ENCODE measurements at regions not wholly inside any gene's neighbourhood (a gene's known extent, or its start where the extent isn't known, plus 50 kb on each side); places are given as distances from the start of the nearest gene placed in this dataset.

DNA sequence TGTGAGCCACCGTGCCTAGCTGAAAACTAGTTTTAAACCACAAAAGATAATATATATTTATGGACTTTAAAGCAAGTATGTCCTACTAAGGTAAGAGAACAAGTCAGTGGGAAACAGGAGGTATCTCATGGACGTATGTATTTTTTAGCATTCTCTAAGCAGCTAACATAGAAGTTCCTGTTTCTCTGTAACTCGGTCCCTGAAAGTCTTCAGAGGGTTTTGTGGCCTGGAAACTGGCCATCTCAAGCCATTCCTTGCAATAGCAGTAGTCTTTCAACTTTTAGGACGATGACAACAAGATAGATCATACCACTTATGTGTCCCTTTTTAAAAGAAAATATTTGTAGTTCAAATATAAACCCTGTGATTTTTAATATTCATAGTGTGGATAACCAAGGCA lies 95.6 kb upstream of the RALGAPA2 start:
- Histone ChIP-seq H3K4me1 (peaks cover under 1% of the 10 kb centered on the region), H3K9me3 (replicated peaks) (no peaks in the 10 kb centered on the region), H3K4me3 (no peak overlapping the region), H3K27ac (replicated peaks) (no peak overlapping the region), H3K36me3 (no peaks in the 10 kb centered on the region), H3K27me3 (ENCODE audit: low read depth) (no peaks in the 10 kb centered on the region)
- TF ChIP-seq, protein P1, sequence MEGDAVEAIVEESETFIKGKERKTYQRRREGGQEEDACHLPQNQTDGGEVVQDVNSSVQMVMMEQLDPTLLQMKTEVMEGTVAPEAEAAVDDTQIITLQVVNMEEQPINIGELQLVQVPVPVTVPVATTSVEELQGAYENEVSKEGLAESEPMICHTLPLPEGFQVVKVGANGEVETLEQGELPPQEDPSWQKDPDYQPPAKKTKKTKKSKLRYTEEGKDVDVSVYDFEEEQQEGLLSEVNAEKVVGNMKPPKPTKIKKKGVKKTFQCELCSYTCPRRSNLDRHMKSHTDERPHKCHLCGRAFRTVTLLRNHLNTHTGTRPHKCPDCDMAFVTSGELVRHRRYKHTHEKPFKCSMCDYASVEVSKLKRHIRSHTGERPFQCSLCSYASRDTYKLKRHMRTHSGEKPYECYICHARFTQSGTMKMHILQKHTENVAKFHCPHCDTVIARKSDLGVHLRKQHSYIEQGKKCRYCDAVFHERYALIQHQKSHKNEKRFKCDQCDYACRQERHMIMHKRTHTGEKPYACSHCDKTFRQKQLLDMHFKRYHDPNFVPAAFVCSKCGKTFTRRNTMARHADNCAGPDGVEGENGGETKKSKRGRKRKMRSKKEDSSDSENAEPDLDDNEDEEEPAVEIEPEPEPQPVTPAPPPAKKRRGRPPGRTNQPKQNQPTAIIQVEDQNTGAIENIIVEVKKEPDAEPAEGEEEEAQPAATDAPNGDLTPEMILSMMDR (IDR thresholded peaks at IDR 0.05; ENCODE audit: borderline replicate concordance) = no peak
- no peak for DNase-seq
- intact Hi-C loops (cut with micrococcal nuclease) = no loop called here

GRCh38 chr20:20806121-20807095 lies 94.0 kb upstream of the RALGAPA2 start:
- Histone ChIP-seq H3K36me3 (no peaks in the 10 kb centered on the region), H3K27ac (replicated peaks) (no peak overlapping the region), H3K4me3 (no peak overlapping the region), H3K9me3 (replicated peaks) (no peaks in the 10 kb centered on the region), H3K27me3 (ENCODE audit: low read depth) (no peaks in the 10 kb centered on the region), H3K4me1 (peaks cover 5% of the 10 kb centered on the region)
- intact Hi-C loops (cut with micrococcal nuclease) = no loop called here
- no peak for DNase-seq
- TF ChIP-seq, protein P1 (IDR thresholded peaks at IDR 0.05; ENCODE audit: borderline replicate concordance) = no peak

- TF ChIP-seq, protein P1 (IDR thresholded peaks at IDR 0.05; ENCODE audit: borderline replicate concordance) = no peak
- Histone ChIP-seq H3K9me3 (replicated peaks) (no peaks in the 10 kb centered on the region), H3K27ac (replicated peaks) (no peak overlapping the region), H3K4me1 (peaks cover 5% of the 10 kb centered on the region), H3K36me3 (no peaks in the 10 kb centered on the region), H3K27me3 (ENCODE audit: low read depth) (no peaks in the 10 kb centered on the region), H3K4me3 (no peak overlapping the region)
- intact Hi-C loops (cut with micrococcal nuclease) = no loop called here
- DNase-seq = no peak
These were observed 90.6 kb upstream of the RALGAPA2 start for GRCh38 chr20:20803011-20803410.

GRCh38 chr20:20802328-20802727 lies 89.9 kb upstream of the RALGAPA2 start:
- Histone ChIP-seq H3K9me3 (replicated peaks) (no peaks in the 10 kb centered on the region), H3K4me3 (no peak overlapping the region), H3K4me1 (peaks cover 5% of the 10 kb centered on the region), H3K27ac (replicated peaks) (no peak overlapping the region), H3K27me3 (ENCODE audit: low read depth) (no peaks in the 10 kb centered on the region), H3K36me3 (no peaks in the 10 kb centered on the region)
- intact Hi-C loops (cut with micrococcal nuclease) = no loop called here
- TF ChIP-seq, protein P1 (IDR thresholded peaks at IDR 0.05; ENCODE audit: borderline replicate concordance) = no peak
- no peak for DNase-seq

- H3K36me3 ChIP-seq = no peaks in the 10 kb centered on the region
- TF ChIP-seq, protein P1 (IDR thresholded peaks at IDR 0.05; ENCODE audit: borderline replicate concordance) = no peak
- no peaks in the 10 kb centered on the region for H3K9me3 ChIP-seq (replicated peaks)
- intact Hi-C loops (cut with micrococcal nuclease) = no loop called here
- H3K27ac ChIP-seq (replicated peaks) = no peak overlapping the region
- H3K4me1 ChIP-seq = peaks cover 5% of the 10 kb centered on the region
- H3K27me3 ChIP-seq (ENCODE audit: low read depth) = no peaks in the 10 kb centered on the region
- no peak overlapping the region for H3K4me3 ChIP-seq
- DNase-seq = no peak
These were observed 87.4 kb upstream of the RALGAPA2 start for GRCh38 chr20:20799716-20800312.
